Central memory CD4-positive, alpha-beta T cell (primary cell): ENCODE measurements at regions not wholly inside any gene's neighbourhood (a gene's known extent, or its start where the extent isn't known, plus 50 kb on each side); places are given as distances from the start of the nearest gene placed in this dataset.
"Not testable (repeated sequence)": the region's sequence is repeated elsewhere in the genome, so short reads cannot be mapped to it uniquely, and the experiment has no call there.

Experiments
- DNase-seq: peaks from one replicate; pipeline ENCODE4 v3.0.0; 2022

- DNase-seq, result no peak
Measured at GRCh38 chr10:2214092-2214491, 476.8 kb upstream of the ADARB2 start.

GRCh38 chr10:2212244-2212834 is 475.0 kb upstream of the ADARB2 start:
- no peak for DNase-seq

GRCh38 chr10:2210088-2210487 is 472.8 kb upstream of the ADARB2 start:
- DNase-seq, result no peak

GRCh38 chr10:2208106-2208505 is 470.8 kb upstream of the ADARB2 start:
- DNase-seq, result no peak

- DNase-seq, result no peak
Measured at GRCh38 chr10:2207246-2207922, 470.1 kb upstream of the ADARB2 start.

- no peak for DNase-seq
Measured at GRCh38 chr10:2205406-2205805, 468.1 kb upstream of the ADARB2 start.

GRCh38 chr10:2202401-2202800 is 465.1 kb upstream of the ADARB2 start:
- DNase-seq, result no peak

- no peak for DNase-seq
Measured at GRCh38 chr10:2201534-2202099, 464.3 kb upstream of the ADARB2 start.

- DNase-seq, result no peak
Measured at GRCh38 chr10:2197663-2198062, 460.3 kb upstream of the ADARB2 start.

- DNase-seq, result no peak
Measured at GRCh38 chr10:2196272-2196671, 458.9 kb upstream of the ADARB2 start.

- not testable (repeated sequence) for DNase-seq
Measured at GRCh38 chr10:2189356-2189755, 452.0 kb upstream of the ADARB2 start.

- DNase-seq, result no peak
Measured at GRCh38 chr10:2188371-2188770, 451.0 kb upstream of the ADARB2 start.

GRCh38 chr10:2173327-2173726 is 436.0 kb upstream of the ADARB2 start:
- DNase-seq, result no peak

GRCh38 chr10:2165771-2166460 is 428.6 kb upstream of the ADARB2 start:
- DNase-seq, result no peak

- DNase-seq, result no peak
Measured at GRCh38 chr10:2150288-2150687, 413.0 kb upstream of the ADARB2 start.

- no peak for DNase-seq
Measured at GRCh38 chr10:2145926-2146478, 408.7 kb upstream of the ADARB2 start.

GRCh38 chr10:2145491-2145890 is 408.2 kb upstream of the ADARB2 start:
- no peak for DNase-seq

GRCh38 chr10:2144584-2144983 is 407.3 kb upstream of the ADARB2 start:
- no peak for DNase-seq

- DNase-seq, result no peak
Measured at GRCh38 chr10:2143213-2143835, 406.0 kb upstream of the ADARB2 start.

GRCh38 chr10:2139746-2140145 is 402.4 kb upstream of the ADARB2 start:
- no peak for DNase-seq

- no peak for DNase-seq
Measured at GRCh38 chr10:2137549-2138174, 400.3 kb upstream of the ADARB2 start.

- DNase-seq, result no peak
Measured at GRCh38 chr10:2130705-2131305, 393.5 kb upstream of the ADARB2 start.
